GM12864 (cell line): ENCODE measurements at regions not wholly inside any gene's neighbourhood (a gene's known extent, or its start where the extent isn't known, plus 50 kb on each side); places are given as distances from the start of the nearest gene placed in this dataset.
"Not testable (repeated sequence)": the region's sequence is repeated elsewhere in the genome, so short reads cannot be mapped to it uniquely, and the experiment has no call there.

Experiments used
- DNase-seq: peaks from one replicate; pipeline ENCODE4 v3.0.0-alpha.2; 2011; ENCODE audit warnings: low read depth
- H3K4me3 ChIP-seq: 2 replicates; pipeline ENCODE4 v1.5.1; 2011; ENCODE audit warnings: mild to moderate bottlenecking, low read depth, low read length, control low read depth
- TF ChIP-seq, protein P1 (sequence below): IDR thresholded peaks from 2 replicates; pipeline ENCODE4 v1.5.1; 2011; ENCODE audit warnings: low read depth, mild to moderate bottlenecking, moderate library complexity, low read length, control low read depth, inconsistent platforms; ENCODE audit errors: missing control alignments

DNA sequence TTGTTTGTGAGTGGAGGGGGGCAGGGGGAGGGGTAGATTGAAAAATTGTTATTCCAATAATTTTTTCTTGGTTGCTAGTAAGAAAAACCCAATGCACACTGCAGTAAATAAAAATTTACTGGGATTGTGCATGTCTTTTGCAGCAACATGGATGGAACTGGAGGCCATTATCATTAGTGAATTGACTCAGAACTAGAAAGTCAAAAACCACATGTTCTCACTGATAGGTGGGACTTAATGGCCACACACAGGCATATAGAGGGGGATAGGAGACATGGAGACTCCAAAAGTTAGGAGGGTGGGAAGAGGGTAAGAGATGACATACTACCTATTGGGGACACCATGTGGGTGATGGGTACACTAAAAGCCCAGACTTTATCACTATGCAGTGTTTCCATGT lies 67.2 kb downstream of the BUB3 start:
- DNase-seq, result no peak
- TF ChIP-seq, protein P1, sequence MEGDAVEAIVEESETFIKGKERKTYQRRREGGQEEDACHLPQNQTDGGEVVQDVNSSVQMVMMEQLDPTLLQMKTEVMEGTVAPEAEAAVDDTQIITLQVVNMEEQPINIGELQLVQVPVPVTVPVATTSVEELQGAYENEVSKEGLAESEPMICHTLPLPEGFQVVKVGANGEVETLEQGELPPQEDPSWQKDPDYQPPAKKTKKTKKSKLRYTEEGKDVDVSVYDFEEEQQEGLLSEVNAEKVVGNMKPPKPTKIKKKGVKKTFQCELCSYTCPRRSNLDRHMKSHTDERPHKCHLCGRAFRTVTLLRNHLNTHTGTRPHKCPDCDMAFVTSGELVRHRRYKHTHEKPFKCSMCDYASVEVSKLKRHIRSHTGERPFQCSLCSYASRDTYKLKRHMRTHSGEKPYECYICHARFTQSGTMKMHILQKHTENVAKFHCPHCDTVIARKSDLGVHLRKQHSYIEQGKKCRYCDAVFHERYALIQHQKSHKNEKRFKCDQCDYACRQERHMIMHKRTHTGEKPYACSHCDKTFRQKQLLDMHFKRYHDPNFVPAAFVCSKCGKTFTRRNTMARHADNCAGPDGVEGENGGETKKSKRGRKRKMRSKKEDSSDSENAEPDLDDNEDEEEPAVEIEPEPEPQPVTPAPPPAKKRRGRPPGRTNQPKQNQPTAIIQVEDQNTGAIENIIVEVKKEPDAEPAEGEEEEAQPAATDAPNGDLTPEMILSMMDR, result no peak

DNA sequence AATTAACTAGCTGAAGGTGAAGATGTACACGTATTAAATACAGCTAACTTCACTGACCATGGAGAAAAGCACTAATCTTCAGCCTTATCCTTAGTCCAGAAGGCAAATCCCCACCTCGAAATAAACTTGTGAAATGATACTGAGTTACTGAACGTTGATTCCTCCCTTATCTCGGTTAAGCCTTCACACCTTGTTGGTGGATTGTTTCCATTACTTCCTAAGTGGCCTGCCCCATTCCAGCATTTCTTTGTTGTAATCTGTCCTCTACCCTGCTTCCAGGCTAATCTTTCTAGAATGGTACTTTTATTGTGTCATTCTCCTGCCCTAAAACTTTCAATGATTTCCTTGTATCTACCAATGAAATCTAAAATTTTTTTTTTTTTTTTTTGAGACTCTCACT lies 68.6 kb downstream of the BUB3 start:
- DNase-seq, result no peak
- no peak overlapping the region for H3K4me3 ChIP-seq
- TF ChIP-seq, protein P1, result no peak

More for the DNA sequence above, 67.2 kb downstream of the BUB3 start:
- no peak overlapping the region for H3K4me3 ChIP-seq

DNA sequence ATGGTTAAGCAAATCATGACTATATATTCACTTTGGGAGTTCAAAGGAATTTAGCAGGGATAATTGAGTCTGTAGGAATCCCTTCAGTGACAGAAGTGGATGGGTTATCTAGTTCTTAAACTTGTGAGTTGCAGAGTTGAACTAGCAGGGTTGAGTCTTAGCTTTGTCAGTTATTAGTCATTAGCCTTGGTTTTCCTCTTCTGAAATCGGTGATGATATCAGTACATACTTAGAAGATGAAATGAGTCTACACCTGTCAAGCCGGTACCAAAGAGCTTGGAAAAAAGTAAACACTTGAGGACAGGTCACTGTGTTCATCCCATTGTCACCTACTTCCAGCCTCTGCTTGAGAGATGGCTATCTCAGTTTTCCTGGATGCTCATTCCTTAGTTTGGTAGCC lies 73.5 kb downstream of the BUB3 start:
- TF ChIP-seq, protein P1, result no peak
- no peak overlapping the region for H3K4me3 ChIP-seq
- DNase-seq, result no peak

DNA sequence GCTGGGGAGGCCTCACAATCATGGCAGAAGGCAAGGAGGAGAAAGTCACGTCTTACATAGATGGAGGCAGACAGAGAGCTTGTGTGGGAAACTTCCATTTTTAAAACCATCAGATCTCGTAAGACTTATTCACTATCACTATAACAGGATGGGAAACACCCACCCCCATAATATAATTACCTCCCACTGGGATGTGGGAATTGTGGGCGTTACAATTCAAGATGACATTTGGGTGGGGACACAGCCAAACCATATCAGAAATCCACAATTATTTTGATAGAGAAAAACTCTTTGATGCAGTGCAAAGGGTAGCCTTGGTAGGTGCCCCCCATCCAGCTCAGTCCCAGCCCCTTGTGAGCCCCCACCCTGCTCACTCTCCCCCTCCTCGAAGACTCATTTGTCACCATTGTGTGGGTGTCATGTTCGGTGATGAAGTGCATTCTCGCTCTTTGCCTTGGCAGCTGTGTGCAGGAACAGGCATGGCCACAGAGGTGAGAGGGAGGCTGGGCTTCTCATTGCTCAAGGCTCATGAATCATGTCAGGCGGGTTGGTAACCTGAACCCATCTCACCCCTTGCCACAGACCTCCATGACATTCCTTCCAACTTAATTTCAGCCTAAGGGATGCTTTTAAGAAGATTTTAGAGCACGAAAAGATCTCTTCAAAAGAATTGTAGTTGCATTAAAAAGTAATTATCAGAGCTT lies 75.9 kb downstream of the BUB3 start:
- no peak overlapping the region for H3K4me3 ChIP-seq
- DNase-seq, result no peak
- TF ChIP-seq, protein P1, result no peak

DNA sequence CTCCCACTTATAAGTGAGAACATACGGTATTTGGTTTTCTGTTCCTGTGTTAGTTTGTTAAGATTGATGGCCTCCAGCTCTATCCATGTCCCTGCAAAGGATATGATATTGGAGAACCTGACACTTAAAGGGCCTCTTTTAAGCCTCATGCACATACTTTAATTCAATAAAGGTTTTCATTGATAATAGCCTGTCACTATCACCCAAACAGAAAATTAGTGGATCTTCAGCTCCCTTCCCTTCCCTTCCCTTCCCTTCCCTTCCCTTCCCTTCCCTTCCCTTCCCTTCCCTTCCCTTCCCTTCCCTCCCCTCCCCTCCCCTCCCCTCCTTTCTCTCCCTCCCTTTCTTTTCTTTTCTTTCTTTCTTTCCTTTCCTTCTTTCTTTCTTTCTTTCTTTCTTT lies 78.7 kb downstream of the BUB3 start:
- not testable (repeated sequence) for DNase-seq

DNA sequence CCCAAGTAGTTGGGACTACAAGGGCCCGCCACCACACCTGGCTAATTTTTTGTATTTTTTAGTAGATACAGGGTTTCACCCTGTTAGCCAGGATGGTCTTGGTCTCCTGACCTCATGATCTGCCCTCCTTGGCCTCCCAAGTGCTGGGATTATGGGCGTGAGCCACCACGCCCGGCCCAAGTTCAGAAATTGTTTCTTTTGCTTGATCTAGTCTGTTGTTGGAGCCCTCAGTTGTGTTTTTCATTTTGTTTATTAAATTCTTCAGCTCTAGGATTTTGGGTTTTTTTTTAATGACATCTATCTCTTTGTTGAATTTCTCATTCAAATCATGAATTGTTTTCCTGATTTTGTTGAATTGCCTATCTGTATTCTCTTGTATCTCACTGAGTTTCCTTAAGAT lies 80.8 kb downstream of the BUB3 start:
- DNase-seq, H3K4me3 ChIP-seq: not testable (repeated sequence)

More for the DNA sequence above, 78.7 kb downstream of the BUB3 start:
- H3K4me3 ChIP-seq, result not testable (repeated sequence)

DNA sequence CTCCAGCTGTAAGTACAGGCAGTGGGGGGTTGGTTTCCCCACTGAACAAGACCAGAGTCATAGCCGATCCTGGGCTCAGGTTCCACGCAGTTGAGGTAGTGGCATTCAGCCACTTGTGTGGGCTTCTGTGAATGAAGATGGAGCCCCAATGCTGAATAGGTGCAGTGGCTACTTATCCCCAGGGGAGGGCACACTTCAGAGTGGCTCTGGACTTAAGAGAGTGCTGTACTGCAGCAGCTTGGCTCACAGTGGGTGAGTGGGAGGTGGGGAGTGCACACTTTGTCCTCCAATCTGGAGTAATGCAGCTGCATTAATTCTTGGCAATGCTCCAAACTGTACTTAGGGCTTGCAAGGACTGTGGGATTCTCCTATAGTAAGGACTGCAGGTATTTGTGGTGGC lies 81.9 kb downstream of the BUB3 start:
- TF ChIP-seq, protein P1, result peak; percentile 41
- no peak overlapping the region for H3K4me3 ChIP-seq
- DNase-seq, result no peak

DNA sequence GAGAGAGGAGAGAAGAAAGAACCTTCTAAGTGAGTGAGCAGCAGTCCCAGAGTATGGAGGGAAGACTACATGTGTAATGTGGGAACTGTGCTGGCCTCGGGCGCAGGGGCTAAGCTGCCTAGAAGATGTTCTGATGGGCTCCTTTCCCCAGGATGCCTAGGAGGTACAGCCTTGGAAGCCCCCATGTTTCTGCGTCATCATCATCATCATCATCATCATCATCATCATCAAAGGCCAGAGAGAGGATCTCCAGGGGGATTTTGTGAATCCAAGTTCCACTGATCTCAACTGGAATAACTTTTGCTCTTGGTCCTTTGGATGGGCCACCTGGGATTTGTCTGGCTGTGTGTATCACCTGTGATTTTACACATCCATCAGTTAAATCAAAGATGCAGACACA lies 86.0 kb downstream of the BUB3 start:
- no peak for DNase-seq
- TF ChIP-seq, protein P1, result no peak
- no peak overlapping the region for H3K4me3 ChIP-seq
